GM18519 (cell line): ENCODE measurements at regions not wholly inside any gene's neighbourhood (a gene's known extent, or its start where the extent isn't known, plus 50 kb on each side); places are given as distances from the start of the nearest gene placed in this dataset.

Source experiments
- ATAC-seq: cut with Tn5 transposase; IDR thresholded peaks from one replicate; pipeline ENCODE4 v1.9.1; 2021; ENCODE audit warnings: mild to moderate bottlenecking, moderate library complexity; ENCODE audit not compliant: unreplicated experiment, low FRiP score

GRCh38 chr12:28601570-28602058 lies 411.4 kb downstream of the CCDC91 start:
- ATAC-seq: no peak

- no peak for ATAC-seq
Observed at GRCh38 chr12:28602786-28603185, 412.5 kb downstream of the CCDC91 start.

GRCh38 chr12:28603239-28603638 lies 413.0 kb downstream of the CCDC91 start:
- ATAC-seq: no peak

GRCh38 chr12:28603801-28604200 lies 413.5 kb downstream of the CCDC91 start:
- no peak for ATAC-seq

GRCh38 chr12:28604240-28604639 lies 414.0 kb downstream of the CCDC91 start:
- no peak for ATAC-seq

- ATAC-seq: no peak
Observed at GRCh38 chr12:28606967-28607557, 416.8 kb downstream of the CCDC91 start.

GRCh38 chr12:28610401-28611114 lies 420.3 kb downstream of the CCDC91 start:
- ATAC-seq: no peak

GRCh38 chr12:28611115-28611435 lies 420.8 kb downstream of the CCDC91 start:
- ATAC-seq: no peak

GRCh38 chr12:28611449-28611848 lies 421.2 kb downstream of the CCDC91 start:
- no peak for ATAC-seq

GRCh38 chr12:28618171-28618570 lies 427.9 kb downstream of the CCDC91 start:
- ATAC-seq: no peak

- no peak for ATAC-seq
Observed at GRCh38 chr12:28618772-28619171, 428.5 kb downstream of the CCDC91 start.

GRCh38 chr12:28620281-28620680 lies 430.0 kb downstream of the CCDC91 start:
- ATAC-seq: no peak

- no peak for ATAC-seq
Observed at GRCh38 chr12:28622406-28622805, 432.1 kb downstream of the CCDC91 start.

GRCh38 chr12:28626504-28626903 lies 436.2 kb downstream of the CCDC91 start:
- ATAC-seq: no peak

- no peak for ATAC-seq
Observed at GRCh38 chr12:28629691-28630090, 439.4 kb downstream of the CCDC91 start.

- no peak for ATAC-seq
Observed at GRCh38 chr12:28631831-28632230, 441.6 kb downstream of the CCDC91 start.

- ATAC-seq: no peak
Observed at GRCh38 chr12:28640519-28640918, 450.3 kb downstream of the CCDC91 start.

GRCh38 chr12:28645436-28645835 lies 455.2 kb downstream of the CCDC91 start:
- ATAC-seq: no peak

GRCh38 chr12:28645891-28646290 lies 455.6 kb downstream of the CCDC91 start:
- ATAC-seq: no peak

GRCh38 chr12:28650906-28651305 lies 460.6 kb downstream of the CCDC91 start:
- no peak for ATAC-seq

- no peak for ATAC-seq
Observed at GRCh38 chr12:28652239-28652638, 462.0 kb downstream of the CCDC91 start.

- no peak for ATAC-seq
Observed at GRCh38 chr12:28681980-28682379, 467.1 kb upstream of the FAR2 start.
